ENCODE measurements at regions not wholly inside any gene's neighbourhood (a gene's known extent, or its start where the extent isn't known, plus 50 kb on each side); places are given as distances from the start of the nearest gene placed in this dataset.

GRCh38 chr4:111989817-111990216, 155.4 kb upstream of the FAM241A start:
- DNase-seq: no peak
- Histone ChIP-seq H3K4me1 (ENCODE audit: control insufficient read depth in 2 of 3, insufficient read depth in 2 of 3, low read depth in 1 of 3, low read length in 3 of 3) (no peaks in the 10 kb centered on the region), H3K9me3 (ENCODE audit: control insufficient read depth in 2 of 3, insufficient read depth in 1 of 3, low read length in 3 of 3) (no peaks in the 10 kb centered on the region), H3K36me3 (ENCODE audit: control insufficient read depth in 2 of 3, insufficient read depth in 3 of 3, low read length in 3 of 3) (no peaks in the 10 kb centered on the region), H3K27me3 (ENCODE audit: control insufficient read depth, insufficient read depth, low read length) (no peaks in the 10 kb centered on the region), H3K27ac (ENCODE audit: low read depth in 2 of 2, low read length in 2 of 2) (no peak overlapping the region), H3K4me3 (ENCODE audit: low read length in 3 of 3) (no peak overlapping the region), H3K9ac (ENCODE audit: low read length in 3 of 3) (no peak overlapping the region)
- intact Hi-C loops (cut with DNase I): no loop called here
- no peak for TF ChIP-seq CTCF (IDR thresholded peaks at IDR 0.05; ENCODE audit: borderline replicate concordance, extremely low read depth, insufficient read depth)
- no peak for FAIRE-seq

- no peak for TF ChIP-seq CTCF (IDR thresholded peaks at IDR 0.05; ENCODE audit: borderline replicate concordance, extremely low read depth, insufficient read depth)
- DNase-seq (no peak), FAIRE-seq (no peak)
- Histone ChIP-seq H3K4me3 (ENCODE audit: low read length in 3 of 3) (no peak overlapping the region), H3K27ac (ENCODE audit: low read depth in 2 of 2, low read length in 2 of 2) (no peak overlapping the region), H3K27me3 (ENCODE audit: control insufficient read depth, insufficient read depth, low read length) (no peaks in the 10 kb centered on the region), H3K4me1 (ENCODE audit: control insufficient read depth in 2 of 3, insufficient read depth in 2 of 3, low read depth in 1 of 3, low read length in 3 of 3) (no peaks in the 10 kb centered on the region), H3K36me3 (ENCODE audit: control insufficient read depth in 2 of 3, insufficient read depth in 3 of 3, low read length in 3 of 3) (no peaks in the 10 kb centered on the region), H3K9me3 (ENCODE audit: control insufficient read depth in 2 of 3, insufficient read depth in 1 of 3, low read length in 3 of 3) (no peaks in the 10 kb centered on the region), H3K9ac (ENCODE audit: low read length in 3 of 3) (no peak overlapping the region)
- intact Hi-C loops (cut with DNase I): no loop called here
These were observed 154.1 kb upstream of the FAM241A start for GRCh38 chr4:111991163-111991562.

- intact Hi-C loops (cut with DNase I): no loop called here
- Histone ChIP-seq H3K36me3 (ENCODE audit: control insufficient read depth in 2 of 3, insufficient read depth in 3 of 3, low read length in 3 of 3) (no peaks in the 10 kb centered on the region), H3K27ac (ENCODE audit: low read depth in 2 of 2, low read length in 2 of 2) (no peak overlapping the region), H3K9me3 (ENCODE audit: control insufficient read depth in 2 of 3, insufficient read depth in 1 of 3, low read length in 3 of 3) (no peaks in the 10 kb centered on the region), H3K4me1 (ENCODE audit: control insufficient read depth in 2 of 3, insufficient read depth in 2 of 3, low read depth in 1 of 3, low read length in 3 of 3) (no peaks in the 10 kb centered on the region), H3K9ac (ENCODE audit: low read length in 3 of 3) (no peak overlapping the region), H3K4me3 (ENCODE audit: low read length in 3 of 3) (no peak overlapping the region), H3K27me3 (ENCODE audit: control insufficient read depth, insufficient read depth, low read length) (no peaks in the 10 kb centered on the region)
- DNase-seq (peak in 1 of 5 donors; percentile 20), FAIRE-seq (no peak)
- TF ChIP-seq CTCF (IDR thresholded peaks at IDR 0.05; ENCODE audit: borderline replicate concordance, extremely low read depth, insufficient read depth): no peak
These were observed 153.5 kb upstream of the FAM241A start for GRCh38 chr4:111991797-111992196.
